Ishikawa (cell line): ENCODE measurements at regions not wholly inside any gene's neighbourhood (a gene's known extent, or its start where the extent isn't known, plus 50 kb on each side); places are given as distances from the start of the nearest gene placed in this dataset.

ENCODE experiments used
- CEBPB ChIP-seq: IDR thresholded peaks from 2 replicates; pipeline ENCODE4 v1.6.1; 2012
- EP300 ChIP-seq: IDR thresholded peaks from 2 replicates; pipeline ENCODE4 v1.6.1; 2012; ENCODE audit warnings: borderline replicate concordance
- FOXM1 ChIP-seq: IDR thresholded peaks from 2 replicates; pipeline ENCODE4 v1.6.1; 2012; ENCODE audit warnings: low read depth, borderline replicate concordance
- RAD21 ChIP-seq: IDR thresholded peaks from 2 replicates; pipeline ENCODE4 v1.6.1; 2012; ENCODE audit warnings: low read depth
- REST ChIP-seq: IDR thresholded peaks from 2 replicates; pipeline ENCODE4 v1.6.1; 2012; ENCODE audit warnings: low read depth, mild to moderate bottlenecking
- TAF1 ChIP-seq: IDR thresholded peaks from 2 replicates; pipeline ENCODE4 v1.6.1; 2012; ENCODE audit warnings: low read depth, mild to moderate bottlenecking
- TCF12 ChIP-seq: IDR thresholded peaks from 2 replicates; pipeline ENCODE4 v1.6.1; 2012; ENCODE audit warnings: low read depth
- TEAD4 ChIP-seq: IDR thresholded peaks from 2 replicates; pipeline ENCODE4 v1.6.1; 2012
- YY1 ChIP-seq: IDR thresholded peaks from 2 replicates; pipeline ENCODE4 v1.6.1; 2012; ENCODE audit warnings: low read depth

- TF ChIP-seq TCF12 (no peak), CEBPB (no peak), EP300 (no peak), TEAD4 (no peak), REST (no peak), RAD21 (no peak), YY1 (no peak), FOXM1 (no peak), TAF1 (no peak)
Observed at GRCh38 chr18:24631243-24632025, 171.0 kb downstream of the HRH4 start.
